ENCODE measurements at regions not wholly inside any gene's neighbourhood (a gene's known extent, or its start where the extent isn't known, plus 50 kb on each side); places are given as distances from the start of the nearest gene placed in this dataset.

DNA sequence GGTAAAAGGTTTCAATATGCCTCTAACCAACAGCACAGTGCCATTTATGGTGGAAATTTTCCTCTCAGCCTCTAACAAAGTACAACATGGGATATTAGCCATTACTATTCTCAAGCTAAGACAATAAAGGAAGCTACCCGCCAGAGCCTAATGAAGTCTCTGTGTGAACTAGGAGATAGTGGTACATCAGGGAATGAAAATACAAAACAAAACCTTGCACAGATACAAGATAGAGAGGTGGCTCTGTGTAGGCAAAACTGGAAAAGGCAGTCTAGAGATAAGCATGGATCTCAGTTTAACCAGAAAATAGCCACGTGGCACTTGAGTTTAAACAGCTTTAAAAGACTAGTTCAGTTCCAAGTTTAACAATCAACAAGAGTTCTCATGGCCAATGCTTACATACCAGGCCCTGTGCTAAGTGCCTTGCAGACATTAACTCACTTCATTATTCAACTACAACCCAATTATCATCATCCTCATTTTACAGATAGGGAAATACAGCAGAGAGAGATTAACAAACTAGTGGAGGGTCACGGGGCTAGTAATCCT lies 279.3 kb downstream of the IGSF11 start:
- Histone ChIP-seq H4K20me1 (ENCODE audit: insufficient read depth, low read length) (no peaks in the 10 kb centered on the region), H3K9ac (ENCODE audit: low read length) (no peak overlapping the region), H3F3A (ENCODE audit: insufficient read depth, low read length) (no peaks in the 10 kb centered on the region), H3K4me3 (ENCODE audit: low read length) (no peak overlapping the region), H3K9me2 (replicated peaks; ENCODE audit: insufficient read depth, low read length) (no peaks in the 10 kb centered on the region), H3K4me1 (ENCODE audit: low read length) (no peaks in the 10 kb centered on the region), H2AFZ (ENCODE audit: low read length) (no peak overlapping the region), H3K27me3 (replicated peaks; ENCODE audit: insufficient read depth, low read length) (no peaks in the 10 kb centered on the region), H3K9me3 (replicated peaks; ENCODE audit: insufficient read depth, low read length) (no peaks in the 10 kb centered on the region), H3K27ac (ENCODE audit: low read length) (no peak overlapping the region), H3K79me2 (ENCODE audit: low read length) (no peaks in the 10 kb centered on the region), H3K4me2 (ENCODE audit: low read depth, low read length) (no peak overlapping the region), H3K36me3 (replicated peaks; ENCODE audit: insufficient read depth, low read length) (no peaks in the 10 kb centered on the region)
- TF ChIP-seq, protein P1, sequence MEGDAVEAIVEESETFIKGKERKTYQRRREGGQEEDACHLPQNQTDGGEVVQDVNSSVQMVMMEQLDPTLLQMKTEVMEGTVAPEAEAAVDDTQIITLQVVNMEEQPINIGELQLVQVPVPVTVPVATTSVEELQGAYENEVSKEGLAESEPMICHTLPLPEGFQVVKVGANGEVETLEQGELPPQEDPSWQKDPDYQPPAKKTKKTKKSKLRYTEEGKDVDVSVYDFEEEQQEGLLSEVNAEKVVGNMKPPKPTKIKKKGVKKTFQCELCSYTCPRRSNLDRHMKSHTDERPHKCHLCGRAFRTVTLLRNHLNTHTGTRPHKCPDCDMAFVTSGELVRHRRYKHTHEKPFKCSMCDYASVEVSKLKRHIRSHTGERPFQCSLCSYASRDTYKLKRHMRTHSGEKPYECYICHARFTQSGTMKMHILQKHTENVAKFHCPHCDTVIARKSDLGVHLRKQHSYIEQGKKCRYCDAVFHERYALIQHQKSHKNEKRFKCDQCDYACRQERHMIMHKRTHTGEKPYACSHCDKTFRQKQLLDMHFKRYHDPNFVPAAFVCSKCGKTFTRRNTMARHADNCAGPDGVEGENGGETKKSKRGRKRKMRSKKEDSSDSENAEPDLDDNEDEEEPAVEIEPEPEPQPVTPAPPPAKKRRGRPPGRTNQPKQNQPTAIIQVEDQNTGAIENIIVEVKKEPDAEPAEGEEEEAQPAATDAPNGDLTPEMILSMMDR (IDR thresholded peaks at IDR 0.05; ENCODE audit: low read length), result no peak
- TF ChIP-seq EZH2phosphoT487 (IDR thresholded peaks at IDR 0.05; ENCODE audit: low read length), result no peak
- TF ChIP-seq EZH2 (optimal IDR thresholded peaks at IDR 0.05; ENCODE audit: low read depth, low read length), result no peak
- no peak for DNase-seq

DNA sequence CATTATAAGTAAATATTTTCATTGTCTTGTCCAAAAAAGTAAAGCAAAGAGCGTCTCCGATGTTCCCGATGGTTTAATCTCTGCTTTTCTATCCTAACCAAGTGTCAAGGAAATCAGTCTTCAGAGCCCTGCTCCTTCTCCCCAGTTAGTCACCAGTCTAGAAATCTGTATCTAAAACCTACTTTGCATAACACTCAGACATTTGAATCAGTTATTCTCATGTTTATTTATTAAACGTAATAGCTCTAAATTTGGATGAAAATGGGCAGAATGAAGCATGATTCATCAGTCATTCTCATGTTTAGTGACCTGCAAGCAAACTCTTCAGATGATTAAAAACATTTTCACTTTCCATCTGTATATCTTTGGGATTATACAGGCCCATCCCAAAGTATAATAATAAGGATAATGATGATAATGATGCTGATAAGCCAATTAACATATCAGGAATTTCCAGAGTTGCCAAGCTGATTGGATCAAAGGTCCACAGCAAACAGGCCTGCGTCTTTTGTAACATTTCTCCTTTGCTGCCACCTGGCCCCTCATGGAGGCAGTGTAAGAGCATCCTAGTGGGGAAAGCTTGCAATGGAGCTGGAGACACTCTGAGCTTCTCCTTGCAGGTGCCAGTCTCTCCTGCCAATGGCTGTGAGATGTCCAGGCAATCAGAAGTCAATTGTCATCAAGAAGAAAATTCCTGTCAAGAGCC lies 273.9 kb downstream of the IGSF11 start:
- Histone ChIP-seq H2AFZ (ENCODE audit: low read length) (no peak overlapping the region), H3K36me3 (replicated peaks; ENCODE audit: insufficient read depth, low read length) (no peaks in the 10 kb centered on the region), H3K9me2 (replicated peaks; ENCODE audit: insufficient read depth, low read length) (no peaks in the 10 kb centered on the region), H3K9me3 (replicated peaks; ENCODE audit: insufficient read depth, low read length) (no peaks in the 10 kb centered on the region), H3K9ac (ENCODE audit: low read length) (no peak overlapping the region), H3K4me1 (ENCODE audit: low read length) (no peaks in the 10 kb centered on the region), H3K4me2 (ENCODE audit: low read depth, low read length) (no peak overlapping the region), H3F3A (ENCODE audit: insufficient read depth, low read length) (no peaks in the 10 kb centered on the region), H3K27ac (ENCODE audit: low read length) (no peak overlapping the region), H3K27me3 (replicated peaks; ENCODE audit: insufficient read depth, low read length) (no peaks in the 10 kb centered on the region), H3K4me3 (ENCODE audit: low read length) (no peak overlapping the region), H3K79me2 (ENCODE audit: low read length) (no peaks in the 10 kb centered on the region), H4K20me1 (ENCODE audit: insufficient read depth, low read length) (no peaks in the 10 kb centered on the region)
- no peak for TF ChIP-seq EZH2 (optimal IDR thresholded peaks at IDR 0.05; ENCODE audit: low read depth, low read length)
- TF ChIP-seq EZH2phosphoT487 (IDR thresholded peaks at IDR 0.05; ENCODE audit: low read length), result no peak
- TF ChIP-seq, protein P1 (IDR thresholded peaks at IDR 0.05; ENCODE audit: low read length), result no peak
- DNase-seq, result no peak

DNA sequence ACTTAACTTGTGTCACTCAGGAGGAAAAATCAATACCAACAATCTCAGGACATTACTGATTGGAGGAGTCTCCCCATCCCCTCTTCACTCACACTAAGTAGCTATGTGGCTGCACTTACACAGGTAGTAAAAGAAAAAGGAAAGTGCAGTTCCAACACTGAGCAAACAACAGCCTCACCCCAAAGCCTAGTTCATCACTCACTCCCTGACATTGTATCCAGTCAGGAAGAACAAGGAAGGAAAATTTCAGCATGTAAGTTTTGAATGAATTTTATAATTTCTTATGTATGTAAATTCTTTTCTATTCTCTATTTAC lies 273.4 kb downstream of the IGSF11 start:
- no peaks in the 10 kb centered on the region for H3K9me3 ChIP-seq (replicated peaks; ENCODE audit: insufficient read depth, low read length)
- H4K20me1 ChIP-seq (ENCODE audit: insufficient read depth, low read length), result no peaks in the 10 kb centered on the region
- H3K36me3 ChIP-seq (replicated peaks; ENCODE audit: insufficient read depth, low read length), result no peaks in the 10 kb centered on the region
- H3K9ac ChIP-seq (ENCODE audit: low read length), result no peak overlapping the region
- H3K4me1 ChIP-seq (ENCODE audit: low read length), result no peaks in the 10 kb centered on the region
- no peak overlapping the region for H3K27ac ChIP-seq (ENCODE audit: low read length)
- H3K4me3 ChIP-seq (ENCODE audit: low read length), result no peak overlapping the region
- no peaks in the 10 kb centered on the region for H3K27me3 ChIP-seq (replicated peaks; ENCODE audit: insufficient read depth, low read length)
- H3K79me2 ChIP-seq (ENCODE audit: low read length), result no peaks in the 10 kb centered on the region
- DNase-seq, result no peak
- no peaks in the 10 kb centered on the region for H3F3A ChIP-seq (ENCODE audit: insufficient read depth, low read length)
- no peaks in the 10 kb centered on the region for H3K9me2 ChIP-seq (replicated peaks; ENCODE audit: insufficient read depth, low read length)
- H2AFZ ChIP-seq (ENCODE audit: low read length), result no peak overlapping the region
- H3K4me2 ChIP-seq (ENCODE audit: low read depth, low read length), result no peak overlapping the region
- TF ChIP-seq, protein P1 (IDR thresholded peaks at IDR 0.05; ENCODE audit: low read length), result no peak
- no peak for TF ChIP-seq EZH2phosphoT487 (IDR thresholded peaks at IDR 0.05; ENCODE audit: low read length)
- TF ChIP-seq EZH2 (optimal IDR thresholded peaks at IDR 0.05; ENCODE audit: low read depth, low read length), result no peak

All from MM.1S (cell line).